ENCODE measurements at regions not wholly inside any gene's neighbourhood (a gene's known extent, or its start where the extent isn't known, plus 50 kb on each side); places are given as distances from the start of the nearest gene placed in this dataset.

GRCh38 chr13:86892330-86892729 is 778.8 kb upstream of the SLITRK5 start:
- TF ChIP-seq CTCF (IDR thresholded peaks at IDR 0.05; ENCODE audit: low read length) (no peak), EZH2 (IDR thresholded peaks at IDR 0.05; ENCODE audit: borderline replicate concordance, low read length) (no peak)

All from OCI-LY1 (cell line).